ENCODE measurements at regions not wholly inside any gene's neighbourhood (a gene's known extent, or its start where the extent isn't known, plus 50 kb on each side); places are given as distances from the start of the nearest gene placed in this dataset.
A peak's percentile ranks its signal among the peaks of the same experiment; 100 is the strongest.

DNA sequence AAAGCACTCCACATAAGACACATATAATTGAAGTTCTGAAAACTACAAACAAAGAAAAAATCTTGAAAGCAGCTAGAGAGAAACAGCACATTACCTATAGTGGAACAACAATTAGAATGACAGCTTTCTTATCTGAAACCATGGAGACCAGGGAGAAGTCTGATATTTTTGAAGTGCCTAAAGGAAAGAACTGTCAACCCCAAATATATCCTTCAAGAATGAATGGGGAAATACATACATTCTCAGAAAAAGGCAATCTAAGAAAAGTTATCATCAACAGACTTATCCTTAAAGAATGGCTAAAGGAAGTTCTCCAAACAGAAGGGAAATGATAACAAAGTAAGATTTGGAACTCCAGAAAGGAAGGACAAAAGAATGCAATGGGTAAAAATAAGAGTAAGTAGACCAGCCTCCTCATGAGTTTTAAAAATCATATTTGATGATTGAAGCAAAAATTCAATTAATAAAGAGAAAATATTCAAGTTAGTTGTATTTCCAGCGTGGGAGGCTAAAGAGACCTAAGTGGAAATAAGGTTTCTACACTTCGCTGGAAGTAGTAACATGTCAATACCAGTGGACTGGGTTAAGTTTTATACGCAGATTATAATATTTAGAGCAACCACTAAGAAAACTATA is 170.8 kb upstream of the SAMSN1 start:
- no peak for DNase-seq

DNA sequence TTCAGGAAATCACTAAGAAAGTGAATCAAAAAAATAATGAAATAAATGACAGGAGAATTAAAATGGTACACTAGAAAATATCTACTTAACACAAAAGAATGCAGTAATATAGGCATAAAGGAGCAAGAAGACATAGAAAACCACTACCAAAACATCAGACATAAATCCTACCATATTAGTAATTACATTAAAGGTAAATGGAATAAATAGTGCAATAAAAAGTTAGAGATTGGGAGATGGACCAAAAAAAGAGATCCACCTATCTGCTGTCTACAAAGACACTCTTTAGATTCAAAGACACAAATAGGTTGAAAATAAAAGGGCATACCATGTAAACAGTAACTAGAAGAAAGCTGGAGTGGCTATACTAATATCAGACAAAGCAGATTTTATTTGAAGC is 167.0 kb upstream of the SAMSN1 start:
- DNase-seq: no peak

DNA sequence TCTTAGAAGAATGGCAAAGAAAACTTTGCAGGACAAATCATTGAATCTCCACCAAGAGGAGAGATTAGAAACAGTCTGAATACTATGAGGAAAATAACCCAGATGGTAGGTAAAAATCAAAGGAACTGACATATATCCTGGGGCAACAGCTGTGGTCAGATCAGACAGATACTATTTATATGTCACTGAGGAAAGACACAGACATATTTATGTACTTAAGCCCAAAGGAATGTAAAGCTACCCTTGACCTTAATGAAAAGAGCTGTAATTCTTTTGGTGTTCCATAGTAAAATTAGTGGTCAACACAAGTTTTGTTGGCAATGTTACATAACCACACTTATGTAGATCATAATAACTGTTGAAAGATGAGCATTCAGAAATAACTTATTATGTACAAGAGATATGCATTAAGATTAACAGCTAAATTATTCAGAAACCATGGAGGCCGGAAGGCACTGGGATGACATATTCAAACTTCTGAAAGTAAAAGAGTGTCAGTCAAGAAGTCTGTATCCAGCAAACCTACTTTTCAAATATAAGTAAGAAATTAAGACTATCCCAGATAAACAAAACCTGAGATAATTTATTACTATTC is 166.1 kb upstream of the SAMSN1 start:
- no peak for DNase-seq

DNA sequence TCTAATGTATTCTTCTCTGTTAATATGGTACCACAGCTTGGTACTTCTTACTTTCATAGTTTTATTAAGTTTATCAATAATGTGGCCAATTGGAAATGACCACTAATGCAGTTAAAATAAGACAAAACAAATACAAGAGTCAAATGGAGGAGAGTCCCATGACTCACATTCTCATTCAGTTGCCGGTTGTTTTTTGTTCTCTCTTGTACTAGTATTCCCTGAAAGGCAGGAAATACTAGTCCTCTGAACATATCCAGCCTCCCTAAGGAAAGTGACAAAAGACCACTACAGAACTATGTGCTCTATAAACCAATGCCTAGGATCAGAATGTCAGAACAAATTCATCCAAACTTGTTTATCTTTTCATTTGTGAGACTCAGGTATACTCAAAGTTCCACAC is 165.2 kb upstream of the SAMSN1 start:
- DNase-seq: no peak

DNA sequence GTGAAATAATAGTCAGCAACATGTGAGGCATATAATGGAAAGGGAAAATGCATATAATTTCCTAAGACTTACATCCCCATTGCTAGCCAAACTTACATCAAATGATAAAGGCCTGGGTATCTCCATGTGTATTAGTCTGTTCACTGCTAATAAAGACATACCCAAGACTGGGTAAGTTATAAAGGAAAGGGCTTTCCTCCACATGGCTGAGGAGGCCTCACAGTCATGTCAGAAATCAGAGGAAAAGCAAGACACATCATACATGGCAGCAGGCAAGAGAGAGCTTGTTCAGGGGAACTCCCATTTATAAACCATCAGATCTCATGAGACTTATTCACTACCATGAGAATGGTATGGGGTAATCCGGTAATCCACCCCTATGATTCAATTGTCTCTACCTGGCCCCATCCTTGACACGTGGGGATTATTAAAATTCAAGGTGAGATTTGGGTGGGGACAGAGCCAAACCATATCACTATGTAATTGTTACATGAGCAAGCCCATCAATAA is 161.5 kb upstream of the SAMSN1 start:
- no peak for DNase-seq

DNA sequence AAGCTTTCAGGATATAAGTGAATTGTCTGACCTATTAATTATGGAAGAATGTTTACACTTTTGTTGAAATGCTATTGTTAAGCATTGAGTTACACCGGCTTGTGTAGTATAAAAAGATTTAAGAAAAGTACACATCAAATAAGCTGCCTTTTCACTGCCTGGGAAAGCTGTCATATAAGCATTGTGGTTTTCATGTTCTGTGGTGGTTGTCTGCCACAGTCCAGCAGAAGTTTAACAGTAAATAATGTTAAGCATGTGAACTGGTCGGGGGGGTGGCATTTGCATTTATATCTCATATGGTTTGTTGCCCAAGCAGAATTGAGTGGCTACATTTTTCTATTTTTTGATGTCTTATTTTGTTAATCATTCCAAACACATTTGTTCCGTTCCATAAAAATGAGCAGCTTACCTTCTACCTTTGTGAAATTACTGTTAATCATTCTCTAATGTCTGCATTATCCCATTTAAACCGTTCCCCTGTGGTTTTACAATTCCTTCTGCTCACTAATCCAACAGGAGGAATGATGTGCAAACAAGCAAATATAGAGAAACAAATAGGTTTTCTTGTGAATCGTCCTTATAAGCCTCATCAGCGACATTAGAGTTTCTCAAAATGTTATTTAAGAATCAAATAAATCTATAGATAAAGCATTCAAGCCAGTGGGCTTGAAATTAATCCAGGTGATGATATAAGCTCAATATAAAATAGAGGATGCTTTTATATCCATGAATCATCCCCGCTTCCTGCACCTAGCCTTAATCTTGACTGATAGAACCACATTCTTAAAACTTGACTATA is 160.8 kb upstream of the SAMSN1 start:
- DNase-seq: peak in 1 of 5 experiments; percentile 19

DNA sequence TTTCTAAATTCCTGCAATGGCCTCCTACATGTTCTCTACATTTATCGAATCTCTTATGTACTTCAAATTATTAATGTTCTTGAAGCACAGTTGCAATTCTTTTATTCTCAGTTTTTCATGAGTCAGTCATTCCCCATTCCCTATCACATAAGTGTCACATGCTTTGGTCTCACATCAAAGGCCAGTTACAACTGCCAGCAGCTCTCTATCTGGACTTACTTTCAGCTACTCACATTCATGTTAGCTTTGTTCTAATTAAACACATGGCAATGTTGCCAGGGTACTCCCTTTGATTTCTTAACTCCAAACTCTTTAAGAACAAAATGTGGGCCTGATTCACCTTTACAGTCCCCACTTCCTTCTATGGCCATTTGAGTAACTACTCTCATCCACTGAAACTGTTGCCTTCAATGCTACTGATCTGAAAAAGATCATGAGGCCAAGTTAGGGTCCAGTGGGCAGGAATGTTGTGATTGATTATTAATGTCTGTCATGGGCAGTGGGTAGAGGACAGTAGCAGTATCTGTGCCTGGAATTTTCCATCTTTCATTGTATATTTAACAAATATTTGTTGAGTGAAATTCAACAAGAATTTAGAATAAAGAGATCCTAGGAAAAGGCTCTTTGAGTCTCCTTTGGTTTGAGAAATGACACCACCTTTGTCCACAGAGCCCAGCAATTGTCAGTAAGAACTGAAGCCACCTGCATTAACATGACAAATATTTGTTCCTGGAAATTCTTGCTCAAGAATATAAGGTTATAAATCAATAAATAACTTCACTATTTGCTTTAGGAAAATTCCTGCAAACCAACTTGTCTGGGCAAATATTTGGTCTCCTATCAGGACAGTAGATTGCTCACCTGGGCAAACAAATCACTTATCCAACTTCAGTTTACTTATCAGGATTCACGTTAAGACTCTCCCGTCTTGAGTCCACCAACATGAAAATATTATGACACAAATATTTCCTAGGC is 153.6 kb upstream of the SAMSN1 start:
- DNase-seq: no peak

DNA sequence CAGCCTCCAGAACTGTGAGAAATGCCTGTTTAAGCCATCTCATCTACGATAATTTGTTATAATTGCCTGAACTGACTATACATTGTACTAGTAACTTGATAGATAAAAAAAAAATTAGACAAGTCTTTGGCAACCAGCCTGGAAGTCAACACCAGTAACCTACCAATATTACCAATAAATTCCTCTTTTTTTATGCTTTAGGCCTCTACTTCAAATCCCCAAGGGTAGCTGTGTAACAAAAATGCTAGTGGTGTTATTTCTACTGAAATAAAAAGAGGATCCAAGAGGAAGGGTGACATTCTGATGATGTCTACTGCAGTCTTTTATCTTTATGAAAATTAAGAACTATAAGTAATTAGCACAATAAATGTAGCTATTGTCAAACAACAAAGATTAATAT is 151.7 kb upstream of the SAMSN1 start:
- DNase-seq: no peak

DNA sequence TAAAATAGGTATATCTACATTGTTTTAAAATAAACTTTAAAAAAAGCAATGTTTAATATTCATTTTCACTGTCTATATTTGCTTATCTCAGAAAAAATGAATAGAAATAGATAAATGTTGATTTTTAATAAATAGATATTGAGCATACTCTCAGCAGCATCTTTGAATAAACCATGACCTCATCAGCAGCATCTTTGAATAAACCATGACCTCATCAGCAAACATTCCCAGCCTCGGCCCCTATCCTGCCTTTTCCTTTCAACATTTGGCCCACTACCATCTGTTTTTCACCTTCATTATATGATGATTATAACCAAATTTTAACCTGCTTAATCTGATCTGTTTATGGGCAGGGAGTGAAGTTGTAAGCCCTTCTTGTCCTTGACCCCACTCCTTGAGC is 148.7 kb upstream of the SAMSN1 start:
- DNase-seq: no peak

DNA sequence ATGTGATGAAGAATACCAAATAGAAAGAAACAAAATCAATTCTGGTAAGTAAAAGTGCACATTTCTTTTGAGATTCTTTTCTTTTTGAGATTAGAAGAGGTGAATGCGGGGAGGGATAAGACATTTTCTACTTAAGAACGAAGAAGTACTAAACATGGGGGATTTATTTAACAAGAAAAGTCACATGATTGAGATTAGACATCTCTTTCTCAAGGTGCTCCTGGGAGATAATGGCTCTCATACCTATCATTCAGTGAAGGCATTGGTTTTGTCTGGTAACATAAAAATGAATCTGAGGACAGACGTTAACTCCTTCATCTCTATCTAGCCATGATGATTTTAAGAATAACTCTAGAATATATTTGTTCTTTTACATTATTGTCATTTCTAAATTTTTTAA is 147.9 kb upstream of the SAMSN1 start:
- DNase-seq: no peak

DNA sequence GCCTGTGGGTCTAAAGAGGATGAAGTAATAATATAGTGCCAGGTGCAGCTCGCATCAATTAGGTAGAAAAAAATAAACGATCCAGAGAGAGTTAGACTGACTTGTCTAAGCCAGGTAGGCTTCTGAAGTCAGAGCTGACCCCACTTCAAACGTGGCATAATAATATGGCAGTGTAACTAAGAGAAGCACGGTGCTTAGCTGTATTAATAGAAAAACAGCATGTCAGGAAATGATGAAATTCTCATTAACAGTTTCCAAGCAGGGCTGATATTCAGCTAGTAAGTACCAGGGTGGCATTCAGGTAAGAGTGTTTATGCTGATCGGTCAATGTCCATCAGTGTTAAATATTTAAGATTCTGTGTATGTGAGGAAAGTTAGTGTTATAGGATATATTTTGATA is 145.8 kb upstream of the SAMSN1 start:
- no peak for DNase-seq

DNA sequence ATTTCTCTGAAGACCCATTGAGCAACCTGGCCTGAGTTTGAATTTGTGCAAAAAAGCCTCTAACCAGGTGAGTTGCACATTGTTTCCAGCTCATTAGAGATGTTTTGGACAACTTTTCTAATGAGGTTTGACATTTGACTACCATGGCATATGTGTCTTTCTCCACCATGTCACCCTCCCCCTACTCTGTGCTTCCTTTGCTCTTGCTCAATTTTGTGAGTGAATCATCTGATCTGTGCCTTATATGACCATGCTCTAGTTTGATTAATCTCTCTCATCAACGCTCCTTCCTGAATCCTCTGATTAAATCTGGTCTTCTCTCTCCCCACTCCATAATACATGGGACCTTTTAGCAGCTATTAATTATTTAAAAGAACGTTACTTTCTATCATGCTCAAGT is 144.8 kb upstream of the SAMSN1 start:
- no peak for DNase-seq

DNA sequence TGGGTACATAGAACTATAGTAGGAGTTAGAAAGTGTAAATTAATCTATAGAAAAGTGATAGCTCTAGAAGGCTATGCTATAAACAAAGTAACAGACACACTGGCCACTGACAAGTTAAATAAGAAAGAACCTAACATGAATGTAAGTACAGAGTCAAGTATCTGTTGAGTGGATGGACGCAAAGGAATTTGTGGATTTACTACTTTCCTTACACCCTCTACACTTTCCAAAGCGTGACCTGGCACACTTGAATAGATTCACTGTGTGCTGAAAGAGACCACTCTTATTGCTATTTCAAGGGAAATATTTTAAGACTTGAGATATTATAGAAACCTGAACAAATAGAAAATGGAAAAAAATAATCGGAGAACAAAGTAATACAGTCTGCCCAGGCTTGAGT is 142.8 kb upstream of the SAMSN1 start:
- DNase-seq: no peak

DNA sequence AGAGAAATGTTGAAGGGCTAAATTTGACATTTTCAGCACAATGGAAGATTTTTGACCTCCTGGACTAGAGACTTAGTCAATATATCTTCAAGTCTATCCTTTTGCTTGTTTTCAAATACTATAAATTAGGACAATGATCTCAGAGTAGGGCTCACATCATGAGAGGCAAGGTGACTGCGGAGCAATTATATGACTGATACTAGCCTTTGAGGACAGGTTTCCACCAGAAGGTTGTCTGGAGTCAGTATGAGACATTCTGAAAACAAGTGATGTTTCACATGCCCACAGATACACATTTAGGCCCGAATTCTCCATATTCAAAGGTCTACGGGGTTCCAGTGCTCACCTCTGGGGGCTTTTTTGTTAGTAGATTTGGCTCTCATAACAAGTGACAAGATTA is 142.3 kb upstream of the SAMSN1 start:
- DNase-seq: no peak

DNA sequence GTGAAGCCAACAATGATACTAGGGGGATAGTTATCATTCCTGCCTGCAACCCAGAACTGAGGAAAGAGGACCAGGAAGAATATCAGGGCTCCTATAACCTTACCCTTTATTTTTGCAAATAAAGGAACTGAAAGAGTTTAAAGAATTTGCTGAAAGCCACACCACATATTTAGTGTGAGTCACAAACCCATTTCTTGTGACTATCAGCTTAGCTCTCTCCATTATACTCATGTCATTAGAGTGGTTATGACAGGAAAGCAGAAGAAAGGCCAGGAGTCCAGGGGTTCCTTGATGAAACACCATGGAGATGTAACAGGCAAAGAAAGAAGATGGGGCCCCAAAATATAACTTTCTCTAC is 141.1 kb upstream of the SAMSN1 start:
- peak in 1 of 5 experiments; percentile 17 for DNase-seq

DNA sequence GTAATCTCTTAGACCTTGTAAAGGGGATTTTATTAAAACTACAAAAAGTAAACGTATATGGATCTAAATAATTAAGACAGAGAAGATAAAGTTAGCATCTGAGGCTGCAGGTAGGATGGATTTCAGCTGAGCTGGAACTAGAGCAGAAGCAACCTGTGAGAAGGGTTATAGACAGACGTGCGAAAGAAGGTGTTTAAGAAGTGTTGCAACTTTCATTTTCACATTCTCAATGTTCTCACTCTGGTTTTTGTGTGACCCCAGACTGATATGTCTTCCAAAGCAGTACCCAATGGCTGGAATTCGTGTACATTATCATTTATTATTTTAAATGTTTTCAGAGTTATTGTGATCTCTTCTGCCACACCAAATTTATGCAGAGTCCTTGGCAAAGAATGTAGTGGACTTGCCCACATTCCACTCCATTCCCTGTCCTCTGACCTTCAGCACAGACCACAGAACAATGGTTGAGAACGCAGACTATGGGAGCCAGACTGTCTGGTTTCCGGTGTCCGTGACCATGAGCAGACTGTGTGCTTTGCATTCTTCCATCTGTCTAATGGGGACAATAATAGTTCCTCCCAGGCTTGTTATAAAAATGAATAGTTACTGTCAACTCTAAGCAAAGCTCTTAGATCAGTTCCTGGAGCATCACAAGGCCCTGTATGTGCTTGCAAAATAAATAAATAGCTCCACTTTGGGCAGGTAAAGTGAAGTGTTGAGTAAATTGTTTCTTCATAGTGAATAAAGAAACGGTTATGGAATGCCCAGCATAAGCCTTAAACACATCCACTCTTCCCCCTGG is 140.6 kb upstream of the SAMSN1 start:
- DNase-seq: peak in 2 of 5 experiments; percentile 5 to 49

DNA sequence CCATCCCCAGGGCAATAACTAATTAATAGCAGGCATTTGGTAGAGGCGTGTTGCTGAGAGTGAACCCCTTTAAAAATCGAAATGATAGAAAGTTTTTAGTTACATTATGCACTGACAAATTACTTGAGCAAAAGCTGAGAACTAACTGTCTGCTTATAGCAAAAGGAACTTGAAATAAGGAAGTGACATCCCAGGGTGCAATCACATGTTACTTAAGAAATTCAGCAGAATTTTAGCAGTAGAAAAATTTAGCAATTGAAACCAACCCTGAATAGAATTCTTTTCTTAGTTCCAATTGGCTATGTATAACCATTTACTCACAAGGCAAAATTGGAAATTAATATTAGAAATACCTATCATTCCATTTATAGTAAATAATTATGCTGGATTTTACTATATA is 139.5 kb upstream of the SAMSN1 start:
- peak in 1 of 5 experiments; percentile 31 for DNase-seq

DNA sequence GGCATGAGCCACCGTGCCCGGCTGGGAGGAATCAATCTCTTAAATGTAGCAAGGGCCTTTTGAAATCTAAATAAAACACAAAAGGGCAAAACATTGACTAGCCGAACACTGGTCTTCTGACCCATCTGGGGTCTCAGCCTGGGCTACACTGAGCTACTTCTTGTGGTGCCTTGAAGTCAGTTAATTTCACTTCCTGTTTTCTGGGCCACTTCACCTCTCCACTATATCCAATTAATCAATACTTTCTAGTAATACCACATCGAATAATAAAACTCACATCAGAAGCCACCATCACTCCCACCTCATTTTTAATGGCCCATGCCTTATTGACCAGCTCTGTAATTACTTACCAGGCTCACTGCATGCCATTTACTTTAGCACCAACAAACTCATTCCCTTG is 138.0 kb upstream of the SAMSN1 start:
- no peak for DNase-seq

DNA sequence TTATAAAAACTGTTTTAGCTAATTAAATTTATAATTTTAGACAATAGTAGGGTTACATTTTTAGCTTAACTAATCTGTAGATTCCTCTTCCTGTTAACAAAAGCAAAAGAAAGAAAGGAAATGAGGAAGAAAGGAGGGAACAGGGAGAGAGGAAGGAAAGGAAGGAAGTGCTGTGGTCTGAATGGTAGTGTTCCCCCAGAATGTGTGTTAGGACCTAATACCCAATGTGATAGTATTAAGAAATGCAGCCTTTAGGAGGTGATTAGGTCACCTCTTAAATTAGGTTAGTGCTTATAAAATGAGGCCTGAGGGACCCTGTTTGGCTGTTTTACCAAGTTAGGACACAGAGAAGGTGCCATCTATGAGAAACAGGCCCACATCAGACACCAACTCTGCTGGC is 136.9 kb upstream of the SAMSN1 start:
- no peak for DNase-seq

DNA sequence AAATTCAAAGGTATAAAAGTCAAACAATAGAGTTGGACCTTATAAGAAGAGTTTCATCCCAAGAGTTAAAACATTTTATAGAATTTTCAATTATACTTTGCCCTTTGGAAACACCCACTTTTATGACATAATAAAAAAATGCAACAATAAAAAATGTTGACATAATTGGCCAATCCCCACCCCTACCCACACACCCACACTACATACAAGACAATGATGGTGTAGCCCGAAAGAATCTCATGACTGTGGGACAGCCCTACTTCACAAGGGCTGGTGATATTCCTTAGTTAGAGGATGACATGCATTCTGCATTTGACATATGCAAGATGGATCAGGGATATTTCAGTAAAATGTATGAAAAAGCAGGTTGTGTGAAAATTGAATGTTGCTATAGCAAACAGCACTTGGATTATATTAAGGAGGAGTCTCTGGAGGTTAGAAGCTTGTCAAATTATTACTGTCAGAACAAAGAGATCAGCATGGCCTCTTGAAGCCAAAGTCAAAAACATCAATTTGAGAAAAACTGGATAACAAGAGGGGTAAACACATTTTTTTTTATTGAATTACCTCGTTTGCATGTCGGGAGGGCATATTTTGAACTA is 133.0 kb upstream of the SAMSN1 start:
- no peak for DNase-seq

DNA sequence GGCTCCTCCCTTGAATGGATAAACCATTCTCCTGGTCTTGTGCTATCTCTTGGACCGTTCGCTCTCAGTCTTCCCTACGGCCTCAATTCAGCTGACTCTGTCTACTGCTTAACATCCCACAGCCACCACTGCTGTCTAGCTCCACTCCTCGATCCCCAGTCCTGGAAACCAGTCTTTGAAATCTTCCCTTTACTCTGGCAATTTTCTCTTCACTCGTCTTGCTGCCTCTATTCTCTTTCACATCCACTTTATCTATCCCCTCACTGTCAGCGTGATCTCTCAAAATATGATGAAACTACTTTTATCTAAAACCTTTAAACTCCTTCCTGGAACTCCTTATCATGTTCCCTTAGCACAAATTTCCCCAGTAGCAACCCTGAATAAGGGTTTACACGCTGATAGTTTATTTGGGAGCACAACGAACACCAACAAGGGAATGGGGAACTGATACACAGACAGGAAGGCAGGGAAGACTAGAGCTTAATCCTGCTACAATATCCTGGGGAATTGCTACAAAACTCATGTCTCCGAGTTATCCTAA is 131.6 kb upstream of the SAMSN1 start:
- DNase-seq: no peak

Data from T-helper 2 cell (primary cell).